ENCODE measurements at regions not wholly inside any gene's neighbourhood (a gene's known extent, or its start where the extent isn't known, plus 50 kb on each side); places are given as distances from the start of the nearest gene placed in this dataset.

- Mint-ChIP-seq H3K27me3 (ENCODE audit: insufficient read depth) (peaks cover 77% of the 10 kb centered on the region), H3K36me3 (ENCODE audit: low read depth) (no peaks in the 10 kb centered on the region), H3K4me3 (no peak overlapping the region), H3K27ac (no peak overlapping the region), H3K9me3 (no peaks in the 10 kb centered on the region), H3K4me1 (peaks cover 10% of the 10 kb centered on the region)
- no peaks in the 10 kb centered on the region for H3K4me1 ChIP-seq (ENCODE audit: control insufficient read depth, insufficient read depth, low read length)
- WGBS, 2 experiments (ENCODE audit: insufficient coverage in 1 of 2, insufficient read length in 1 of 2), result 90 to 95% methylated on average over 3 to 4 of the region's 5 CpGs
- H3K9ac ChIP-seq (ENCODE audit: extremely low read depth, low read length, poor library complexity, severe bottlenecking), result no peak overlapping the region
- H3K27me3 ChIP-seq (ENCODE audit: control insufficient read depth, insufficient read depth, low read length, poor library complexity, severe bottlenecking), result peaks cover 64% of the 10 kb centered on the region
- no peak overlapping the region for H3K4me3 ChIP-seq (ENCODE audit: low read length)
- H3K27ac ChIP-seq (ENCODE audit: low read depth, low read length), result no peak overlapping the region
- no peaks in the 10 kb centered on the region for H3K36me3 ChIP-seq (ENCODE audit: control insufficient read depth, insufficient read depth, low read length)
- TF ChIP-seq CTCF (conservative IDR thresholded peaks at IDR 0.05), result no peak
- H3K9me3 ChIP-seq (ENCODE audit: control insufficient read depth, low read length), result no peaks in the 10 kb centered on the region
- DNase-seq, result no peak
Measured at GRCh38 chr12:95603351-95604145, 52.3 kb upstream of the USP44 start.

DNA sequence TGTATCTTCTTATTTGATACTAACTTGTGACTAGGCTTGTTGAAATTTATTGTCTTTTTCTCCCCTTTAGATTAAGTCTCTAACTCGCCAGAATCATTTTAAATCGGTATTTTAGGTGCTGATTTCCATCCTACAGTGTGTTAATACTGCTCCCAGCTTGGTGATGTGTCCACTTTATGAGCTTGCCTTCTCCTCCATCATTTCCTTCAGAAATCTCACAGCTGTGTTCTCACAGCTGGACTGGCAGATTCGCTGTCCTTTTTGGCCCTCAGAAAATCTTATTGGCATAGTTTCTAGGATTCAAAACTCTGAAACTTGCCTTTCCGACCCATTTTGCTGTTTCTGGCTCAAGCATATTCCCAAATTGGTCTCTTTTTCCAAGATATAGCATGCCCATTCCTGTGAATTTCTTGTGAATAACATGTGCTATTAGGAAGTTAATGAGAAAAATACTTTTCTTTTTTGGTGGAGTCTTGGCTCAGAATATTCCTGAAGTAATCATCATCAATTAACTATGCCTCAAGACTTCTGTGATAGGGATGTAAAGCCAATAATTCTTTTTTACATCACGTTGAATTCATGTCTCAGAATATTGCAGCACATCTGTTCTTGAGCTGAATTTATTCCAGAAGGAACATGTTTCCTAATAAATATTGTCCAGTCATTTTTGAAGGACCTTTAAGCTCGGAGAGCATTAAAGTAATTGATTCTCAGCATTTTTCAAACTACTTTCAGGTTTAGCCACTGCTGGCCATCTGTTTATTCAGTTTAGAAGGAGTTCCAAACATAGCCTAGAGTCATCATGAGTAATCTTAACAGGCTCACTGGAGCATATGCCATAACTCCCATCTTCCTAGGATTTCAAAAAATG lies 50.0 kb upstream of the USP44 start:
- Mint-ChIP-seq H3K4me3 (no peak overlapping the region), H3K36me3 (ENCODE audit: low read depth) (no peaks in the 10 kb centered on the region), H3K4me1 (no peaks in the 10 kb centered on the region), H3K9me3 (no peaks in the 10 kb centered on the region), H3K27ac (no peak overlapping the region), H3K27me3 (ENCODE audit: insufficient read depth) (peaks cover 56% of the 10 kb centered on the region)
- Histone ChIP-seq H3K9ac (ENCODE audit: extremely low read depth, low read length, poor library complexity, severe bottlenecking) (no peak overlapping the region), H3K4me3 (ENCODE audit: low read length) (no peak overlapping the region), H3K9me3 (ENCODE audit: control insufficient read depth, low read length) (no peaks in the 10 kb centered on the region), H3K36me3 (ENCODE audit: control insufficient read depth, insufficient read depth, low read length) (no peaks in the 10 kb centered on the region), H3K27ac (ENCODE audit: low read depth, low read length) (no peak overlapping the region), H3K4me1 (ENCODE audit: control insufficient read depth, insufficient read depth, low read length) (no peaks in the 10 kb centered on the region), H3K27me3 (ENCODE audit: control insufficient read depth, insufficient read depth, low read length, poor library complexity, severe bottlenecking) (peaks cover 42% of the 10 kb centered on the region)
- TF ChIP-seq CTCF (conservative IDR thresholded peaks at IDR 0.05), result no peak
- 74 to 78% methylated on average over 6 of the region's 6 CpGs for WGBS, 2 experiments (ENCODE audit: insufficient coverage in 1 of 2, insufficient read length in 1 of 2)
- DNase-seq, result no peak

Measured in endodermal cell (in vitro differentiated cells).